Right lung (tissue), 2 donors: ENCODE measurements at regions not wholly inside any gene's neighbourhood (a gene's known extent, or its start where the extent isn't known, plus 50 kb on each side); places are given as distances from the start of the nearest gene placed in this dataset.

Experiments
- DNase-seq, 2 donors: peaks; one replicate each; pipeline ENCODE4 v3.0.0-alpha.2; 2013

GRCh38 chr22:47610764-47611163, 848.3 kb downstream of the TBC1D22A start:
- no peak for DNase-seq

- no peak for DNase-seq
Observed at GRCh38 chr22:47610281-47610680, 847.8 kb downstream of the TBC1D22A start.

- DNase-seq, result no peak
Observed at GRCh38 chr22:47609653-47610052, 847.2 kb downstream of the TBC1D22A start.

- no peak for DNase-seq
Observed at GRCh38 chr22:47608421-47608820, 846.0 kb downstream of the TBC1D22A start.

- no peak for DNase-seq
Observed at GRCh38 chr22:47607486-47607885, 845.0 kb downstream of the TBC1D22A start.

GRCh38 chr22:47606426-47606825, 844.0 kb downstream of the TBC1D22A start:
- no peak for DNase-seq

GRCh38 chr22:47605886-47606285, 843.4 kb downstream of the TBC1D22A start:
- DNase-seq, result no peak

- no peak for DNase-seq
Observed at GRCh38 chr22:47605441-47605840, 843.0 kb downstream of the TBC1D22A start.

GRCh38 chr22:47604563-47604962, 842.1 kb downstream of the TBC1D22A start:
- DNase-seq, result no peak

- DNase-seq, result no peak
Observed at GRCh38 chr22:47602732-47603131, 840.3 kb downstream of the TBC1D22A start.

GRCh38 chr22:47601666-47602065, 839.2 kb downstream of the TBC1D22A start:
- no peak for DNase-seq

- no peak for DNase-seq
Observed at GRCh38 chr22:47600791-47601625, 838.6 kb downstream of the TBC1D22A start.

GRCh38 chr22:47600281-47600680, 837.8 kb downstream of the TBC1D22A start:
- DNase-seq, result no peak

GRCh38 chr22:47599753-47600152, 837.3 kb downstream of the TBC1D22A start:
- DNase-seq, result no peak

- no peak for DNase-seq
Observed at GRCh38 chr22:47598864-47599263, 836.4 kb downstream of the TBC1D22A start.

GRCh38 chr22:47597041-47597440, 834.6 kb downstream of the TBC1D22A start:
- DNase-seq, result no peak

GRCh38 chr22:47596176-47596690, 833.8 kb downstream of the TBC1D22A start:
- DNase-seq, result no peak

- DNase-seq, result no peak
Observed at GRCh38 chr22:47594836-47595521, 832.5 kb downstream of the TBC1D22A start.

- DNase-seq, result no peak
Observed at GRCh38 chr22:47593911-47594311, 831.5 kb downstream of the TBC1D22A start.

GRCh38 chr22:47593291-47593690, 830.8 kb downstream of the TBC1D22A start:
- no peak for DNase-seq

GRCh38 chr22:47592791-47593190, 830.3 kb downstream of the TBC1D22A start:
- no peak for DNase-seq

GRCh38 chr22:47591709-47592108, 829.3 kb downstream of the TBC1D22A start:
- DNase-seq, result no peak

- no peak for DNase-seq
Observed at GRCh38 chr22:47591016-47591415, 828.6 kb downstream of the TBC1D22A start.
